ENCODE measurements at regions not wholly inside any gene's neighbourhood (a gene's known extent, or its start where the extent isn't known, plus 50 kb on each side); places are given as distances from the start of the nearest gene placed in this dataset.

DNA sequence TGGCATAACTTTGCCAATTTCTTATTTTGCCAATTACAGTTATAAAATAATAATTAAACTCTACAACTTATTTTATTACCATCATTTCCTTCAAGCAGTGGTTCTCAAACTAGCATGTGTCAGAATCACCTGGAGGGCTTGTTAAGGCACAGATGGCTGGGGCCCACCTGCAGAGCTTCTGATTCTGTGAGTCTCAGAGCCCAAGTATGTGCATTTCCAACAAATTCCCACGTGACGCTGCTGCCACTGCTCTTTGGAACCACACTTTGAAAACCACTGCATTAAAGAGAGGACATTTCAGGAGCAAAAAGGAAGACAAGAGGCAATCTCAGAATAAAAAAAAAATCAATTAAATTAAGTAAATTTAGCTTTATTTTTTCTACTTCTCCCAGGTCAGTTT is 94.0 kb upstream of the HNRNPA3 start:
- H3K36me3 ChIP-seq = no peaks in the 10 kb centered on the region
- H3K27ac ChIP-seq = no peak overlapping the region
- no peak for TF ChIP-seq CTCF (IDR thresholded peaks at IDR 0.05)
- intact Hi-C loops (cut with DNase I) = no loop called here
- H3K4me3 ChIP-seq = no peak overlapping the region
- no peaks in the 10 kb centered on the region for H3K4me1 ChIP-seq
- no peak for DNase-seq
- no peaks in the 10 kb centered on the region for H3K9me3 ChIP-seq
- ATAC-seq = no peak
- H3K27me3 ChIP-seq = no peaks in the 10 kb centered on the region

DNA sequence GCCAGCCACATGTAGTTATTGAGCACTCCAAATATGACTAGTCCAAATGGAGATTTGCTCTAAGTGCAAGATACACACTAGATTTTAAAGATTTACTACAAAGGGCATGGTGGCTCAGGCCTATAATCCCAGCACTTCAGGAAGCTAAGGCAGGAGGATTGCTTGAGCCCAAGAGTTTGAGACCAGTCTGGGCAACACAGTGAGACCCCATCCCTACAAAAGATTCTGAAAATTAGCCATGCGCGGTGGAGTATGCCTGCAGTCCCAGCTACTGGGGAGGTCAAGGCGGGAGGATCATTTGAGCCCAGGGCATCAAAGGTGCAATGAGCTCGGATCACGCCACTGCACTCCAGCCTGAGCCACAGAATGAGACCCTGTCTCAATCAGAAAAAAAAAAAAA is 93.5 kb upstream of the HNRNPA3 start:
- no peaks in the 10 kb centered on the region for H3K4me1 ChIP-seq
- intact Hi-C loops (cut with DNase I) = no loop called here
- no peak overlapping the region for H3K27ac ChIP-seq
- H3K27me3 ChIP-seq = no peaks in the 10 kb centered on the region
- DNase-seq (no peak), ATAC-seq (no peak)
- no peaks in the 10 kb centered on the region for H3K9me3 ChIP-seq
- no peak overlapping the region for H3K4me3 ChIP-seq
- H3K36me3 ChIP-seq = no peaks in the 10 kb centered on the region
- no peak for TF ChIP-seq CTCF (IDR thresholded peaks at IDR 0.05)

DNA sequence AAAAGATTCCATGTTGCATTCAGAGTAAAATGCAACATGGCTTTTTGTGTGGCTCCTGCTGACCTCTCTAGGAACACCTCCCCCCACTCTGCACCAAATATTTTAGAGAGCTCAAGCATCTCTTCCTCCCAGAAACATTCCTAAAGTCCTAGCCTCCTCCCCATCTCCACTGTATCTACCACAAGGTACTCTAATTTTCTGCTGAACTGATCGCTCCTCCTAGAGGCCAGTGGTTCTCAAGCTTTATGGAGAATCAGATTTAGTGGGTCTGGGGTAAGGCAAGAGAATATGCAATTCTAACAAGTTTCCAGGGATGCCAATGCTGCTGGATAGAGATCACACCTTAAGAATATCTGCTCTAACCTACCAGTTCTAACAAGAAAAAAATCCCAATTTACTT is 89.5 kb upstream of the HNRNPA3 start:
- intact Hi-C loops (cut with DNase I) = no loop called here
- H3K4me1 ChIP-seq = no peaks in the 10 kb centered on the region
- no peak for TF ChIP-seq CTCF (IDR thresholded peaks at IDR 0.05)
- H3K4me3 ChIP-seq = no peak overlapping the region
- DNase-seq = no peak
- ATAC-seq = no peak
- no peaks in the 10 kb centered on the region for H3K36me3 ChIP-seq
- no peaks in the 10 kb centered on the region for H3K27me3 ChIP-seq
- no peak overlapping the region for H3K27ac ChIP-seq
- no peaks in the 10 kb centered on the region for H3K9me3 ChIP-seq

GRCh38 chr2:177124371-177124770 is 88.2 kb upstream of the HNRNPA3 start:
- no peak overlapping the region for H3K27ac ChIP-seq
- H3K9me3 ChIP-seq = no peaks in the 10 kb centered on the region
- no peak for DNase-seq
- H3K4me3 ChIP-seq = no peak overlapping the region
- intact Hi-C loops (cut with DNase I) = no loop called here
- H3K27me3 ChIP-seq = no peaks in the 10 kb centered on the region
- no peaks in the 10 kb centered on the region for H3K4me1 ChIP-seq
- H3K36me3 ChIP-seq = no peaks in the 10 kb centered on the region
- ATAC-seq = no peak
- no peak for TF ChIP-seq CTCF (IDR thresholded peaks at IDR 0.05)

- Histone ChIP-seq H3K4me3 (no peak overlapping the region), H3K27me3 (no peaks in the 10 kb centered on the region), H3K9me3 (no peaks in the 10 kb centered on the region), H3K4me1 (no peaks in the 10 kb centered on the region), H3K27ac (no peak overlapping the region), H3K36me3 (no peaks in the 10 kb centered on the region)
- DNase-seq (no peak), ATAC-seq (no peak)
- intact Hi-C loops (cut with DNase I) = no loop called here
- TF ChIP-seq CTCF (IDR thresholded peaks at IDR 0.05) = no peak
Measured at GRCh38 chr2:177127821-177128220, 84.8 kb upstream of the HNRNPA3 start.

- Histone ChIP-seq H3K27ac (no peak overlapping the region), H3K36me3 (no peaks in the 10 kb centered on the region), H3K4me3 (no peak overlapping the region), H3K4me1 (no peaks in the 10 kb centered on the region), H3K27me3 (no peaks in the 10 kb centered on the region), H3K9me3 (no peaks in the 10 kb centered on the region)
- intact Hi-C loops (cut with DNase I) = no loop called here
- ATAC-seq (peak; percentile 34), DNase-seq (no peak)
- TF ChIP-seq CTCF (IDR thresholded peaks at IDR 0.05) = no peak
Measured at GRCh38 chr2:177129610-177130009, 83.0 kb upstream of the HNRNPA3 start.

Measured in upper lobe of right lung (tissue), 1 donor.